GM12878 (cell line): ENCODE measurements at regions not wholly inside any gene's neighbourhood (a gene's known extent, or its start where the extent isn't known, plus 50 kb on each side); places are given as distances from the start of the nearest gene placed in this dataset.

ENCODE experiments used
- ATAC-seq: fragments of 200-7000 bp; cut with Tn5 transposase; 3 replicates; pipeline ENCODE4 v1.9.1; 2020; ENCODE audit warnings: mild to moderate bottlenecking, moderate library complexity
- BruUV-seq: library from RNA; stranded (reverse); fragments of 400-500 nt; replicated peaks from 2 replicates; lab custom pipeline; 2021; lab: Mats Ljungman, UMichigan
- CTCF ChIA-PET: fragments of 300-600 bp; sonication (Branson Sonifier 250); formaldehyde crosslinking; extraction: SDS; loops from one replicate; lab custom pipeline; 2021; ENCODE audit warnings: inconsistent platforms; lab: Yijun Ruan, JAX
- POLR2A ChIA-PET: fragments of 350-600 bp; formaldehyde crosslinking; extraction: SDS; loops from one replicate; lab custom pipeline; 2021; ENCODE audit warnings: inconsistent platforms; lab: Charles Lee
- RAD21 ChIA-PET: fragments of 300-600 bp; sonication (Branson Sonifier 250); formaldehyde crosslinking; loops from one replicate; lab custom pipeline; 2023; ENCODE audit warnings: antibody characterized with exemption; ENCODE audit not compliant: unreplicated experiment; lab: Charles Lee
- SMC1A ChIA-PET: fragments of 300-600 bp; sonication (Branson Sonifier 250); formaldehyde crosslinking; loops from one replicate; lab custom pipeline; 2023; ENCODE audit not compliant: unreplicated experiment, uncharacterized antibody; lab: Charles Lee
- DNase-seq: peaks from one replicate; pipeline ENCODE4 v3.0.0-alpha.2; 2011; ENCODE audit warnings: low read depth, low spot score
- FAIRE-seq: peaks from 3 replicates; lab custom pipeline; 2011; peaks lifted over from hg19 to GRCh38; lab: Jason Lieb, UNC
- H2AFZ ChIP-seq: 2 replicates; pipeline ENCODE4 v1.6.0; 2011; ENCODE audit warnings: low read depth, low read length, control low read depth; ENCODE audit not compliant: control insufficient read depth
- H3K27ac ChIP-seq: 2 replicates; pipeline ENCODE4 v1.5.1; 2011; ENCODE audit warnings: control low read depth; ENCODE audit not compliant: control insufficient read depth, insufficient read depth
- H3K27me3 ChIP-seq, 2 experiments: replicated peaks in 1 of 2; 2 replicates each; pipeline versions ENCODE4 v1.6.0 to v1.6.1; 2011; ENCODE audit warnings: low read length in 1 of 2; ENCODE audit not compliant: control insufficient read depth in 2 of 2, insufficient read depth in 2 of 2
- H3K36me3 ChIP-seq, 2 experiments: 2 replicates each; pipeline ENCODE4 v1.5.1; 2011; ENCODE audit warnings: low read length in 1 of 2; ENCODE audit not compliant: control insufficient read depth in 2 of 2, insufficient read depth in 2 of 2
- H3K4me1 ChIP-seq: 2 replicates; pipeline ENCODE4 v1.6.1; 2011; ENCODE audit warnings: mild to moderate bottlenecking, low read length, moderate library complexity, mixed read lengths; ENCODE audit not compliant: control insufficient read depth, insufficient read depth
- H3K4me2 ChIP-seq: 2 replicates; pipeline ENCODE4 v1.6.0; 2011; ENCODE audit warnings: control low read depth; ENCODE audit not compliant: control insufficient read depth, insufficient read depth
- H3K4me3 ChIP-seq: fragments of 200-600 bp; sonication (generic); 2 replicates; pipeline ENCODE4 v1.5.1; 2016
- H3K79me2 ChIP-seq: 2 replicates; pipeline ENCODE4 v1.6.0; 2011; ENCODE audit warnings: low read length; ENCODE audit not compliant: control insufficient read depth, insufficient read depth
- H3K9ac ChIP-seq: 2 replicates; pipeline ENCODE4 v1.8.0; 2011; ENCODE audit warnings: low read length, control low read depth, mixed read lengths; ENCODE audit not compliant: control insufficient read depth, insufficient read depth
- H3K9me3 ChIP-seq: replicated peaks from 3 replicates; pipeline ENCODE4 v1.5.1; 2011; ENCODE audit warnings: mild to moderate bottlenecking, low read length; ENCODE audit not compliant: control insufficient read depth, insufficient read depth
- H4K20me1 ChIP-seq: 2 replicates; pipeline ENCODE4 v1.6.0; 2011; ENCODE audit not compliant: control insufficient read depth, insufficient read depth
- CEBPB ChIP-seq, 2 experiments: fragments of 150-350 bp in 1 of 2; IDR thresholded peaks; 2 replicates each; pipeline ENCODE4 v1.6.1; 2012 to 2014; ENCODE audit warnings: low read depth in 2 of 2, low read length in 2 of 2, borderline replicate concordance in 1 of 2, inconsistent platforms in 1 of 2
- CHD2 ChIP-seq: IDR thresholded peaks from 2 replicates; pipeline ENCODE4 v1.6.1; 2011; ENCODE audit warnings: low read depth, low read length, improper control_type of control experiment, borderline replicate concordance
- CHD4 ChIP-seq: fragments of 200-600 bp; sonication (generic); IDR thresholded peaks from 2 replicates; pipeline ENCODE4 v1.6.1; 2016; ENCODE audit warnings: mild to moderate bottlenecking
- GABPA ChIP-seq: IDR thresholded peaks from 2 replicates; pipeline ENCODE4 v1.6.1; 2014; ENCODE audit warnings: antibody characterized with exemption, low read depth, mild to moderate bottlenecking, inconsistent platforms
- MAX ChIP-seq: IDR thresholded peaks from 2 replicates; pipeline ENCODE4 v1.6.1; 2012; ENCODE audit warnings: low read depth, low read length, improper control_type of control experiment
- MLLT1 ChIP-seq: fragments of 450-650 bp; IDR thresholded peaks from 2 replicates; pipeline ENCODE4 v1.6.1; 2016; ENCODE audit warnings: mild to moderate bottlenecking
- MTA2 ChIP-seq: fragments of 450-650 bp; IDR thresholded peaks from 2 replicates; pipeline ENCODE4 v1.6.1; 2016; ENCODE audit warnings: low read depth, mild to moderate bottlenecking, moderate library complexity
- NFYB ChIP-seq: IDR thresholded peaks from 2 replicates; pipeline ENCODE4 v1.6.1; 2011; ENCODE audit warnings: low read depth, mild to moderate bottlenecking, low read length, improper control_type of control experiment, moderate library complexity; ENCODE audit not compliant: insufficient read depth
- PAX8 ChIP-seq: fragments of 450-650 bp; IDR thresholded peaks from 2 replicates; pipeline ENCODE4 v1.6.1; 2017; ENCODE audit warnings: mild to moderate bottlenecking, moderate library complexity
- STAT3 ChIP-seq: IDR thresholded peaks from 2 replicates; pipeline ENCODE4 v1.6.1; 2011; ENCODE audit warnings: low read depth, low read length, improper control_type of control experiment
- ZNF217 ChIP-seq: fragments of 450-650 bp; IDR thresholded peaks from 2 replicates; pipeline ENCODE4 v1.6.1; 2017; ENCODE audit warnings: antibody characterized with exemption, mild to moderate bottlenecking
- ZSCAN29 ChIP-seq: fragments of 450-650 bp; IDR thresholded peaks from 2 replicates; pipeline ENCODE4 v1.6.1; 2017; ENCODE audit warnings: mild to moderate bottlenecking, moderate library complexity
- WGBS: methylation state at CpG from one replicate; pipeline ENCODE4 v1.1.6; 2016; ENCODE audit warnings: low lambda C conversion rate; ENCODE audit not compliant: insufficient replicate concordance, insufficient coverage; ENCODE audit errors: missing lambda C conversion rate; 5-methylcytosine and 5-hydroxymethylcytosine counted together
- in situ Hi-C: fragments of 300-500 bp; cut with MboI; formaldehyde crosslinking; loops from 9 replicates; pipeline ENCODE4 v1.14.3; 2018; ENCODE audit warnings: mixed read lengths
- intact Hi-C: fragments of 100-400 bp; cut with micrococcal nuclease; formaldehyde crosslinking; loops from one replicate; pipeline ENCODE4 v1.14.2; 2022; ENCODE audit not compliant: unreplicated experiment

- H3K4me2 ChIP-seq: no peak overlapping the region
- ChIA-PET RAD21 (no interaction called here), SMC1A (interaction anchor here (0.9 kb wide), 1 partner anchor 11 kb away, joined by 3 read pairs; no protein-coding TSS in a partner anchor), POLR2A (no interaction called here), CTCF (no interaction called here)
- ATAC-seq (no peak), DNase-seq (no peak), FAIRE-seq (no peak)
- H3K9ac ChIP-seq: no peak overlapping the region
- no peaks in the 10 kb centered on the region for H3K9me3 ChIP-seq
- H3K4me1 ChIP-seq: no peaks in the 10 kb centered on the region
- BruUV-seq: no TSS peak
- H3K79me2 ChIP-seq: no peaks in the 10 kb centered on the region
- 19% methylated on average over 3 of the region's 3 CpGs for WGBS
- TF ChIP-seq GABPA (no peak), STAT3 (no peak), CHD4 (no peak), PAX8 (no peak), ZNF217 (no peak), NFYB (no peak), CEBPB (IDR thresholded peaks at IDR 0.05; ENCODE audit: borderline replicate concordance in 1 of 2, low read depth in 2 of 2, low read length in 2 of 2) (no peak), MTA2 (no peak), CHD2 (no peak), MAX (no peak), MLLT1 (no peak), ZSCAN29 (no peak)
- in situ Hi-C loops (no loop called here), intact Hi-C loops (no loop called here)
- no peak overlapping the region for H3K4me3 ChIP-seq
- H2AFZ ChIP-seq: no peak overlapping the region
- no peaks in the 10 kb centered on the region for H3K27me3 ChIP-seq
- no peaks in the 10 kb centered on the region for H3K36me3 ChIP-seq
- H4K20me1 ChIP-seq: no peaks in the 10 kb centered on the region
- no peak overlapping the region for H3K27ac ChIP-seq
Measured at GRCh38 chr6:141963543-141964295, 169.0 kb upstream of the GJE1 start.
